Peyer's patch (tissue), 4 donors: ENCODE measurements at regions not wholly inside any gene's neighbourhood (a gene's known extent, or its start where the extent isn't known, plus 50 kb on each side); places are given as distances from the start of the nearest gene placed in this dataset.

Experiments used
- CTCF ChIP-seq, 6 experiments: fragments of 450-650 bp in 4 of 6; fragments of 200-600 bp in 2 of 6; sonication (generic) in 1 of 6; IDR thresholded peaks; one replicate each; pipeline ENCODE4 v1.5.1; 2017 to 2019; ENCODE audit warnings: antibody characterized with exemption in 6 of 6, mild to moderate bottlenecking in 3 of 6, moderate library complexity in 1 of 6
- POLR2A ChIP-seq, 2 donors: fragments of 450-650 bp; IDR thresholded peaks; one replicate each; pipeline ENCODE4 v1.5.1; 2017; ENCODE audit warnings: antibody characterized with exemption in 2 of 2, mild to moderate bottlenecking in 2 of 2, moderate library complexity in 2 of 2

GRCh38 chr6:168371981-168372711, 52.6 kb upstream of the DACT2 start:
- TF ChIP-seq CTCF (IDR thresholded peaks at IDR 0.05): no peak
- TF ChIP-seq POLR2A (IDR thresholded peaks at IDR 0.05): no peak
